ENCODE measurements at regions not wholly inside any gene's neighbourhood (a gene's known extent, or its start where the extent isn't known, plus 50 kb on each side); places are given as distances from the start of the nearest gene placed in this dataset.

- Histone ChIP-seq H3K4me3 (no peak overlapping the region), H3K27me3 (no peaks in the 10 kb centered on the region), H3K36me3 (no peaks in the 10 kb centered on the region), H3K4me1 (no peaks in the 10 kb centered on the region), H3K9me3 (no peaks in the 10 kb centered on the region), H3K27ac (no peak overlapping the region)
- intact Hi-C loops (cut with DNase I), result no loop called here
- 54 to 81% methylated on average over 3 of the region's 3 CpGs for whole genome bisulfite sequencing, 2 donors
- no peak for TF ChIP-seq CTCF (IDR thresholded peaks at IDR 0.05)
- FAIRE-seq (no peak), DNase-seq (no peak), ATAC-seq (no peak)
Observed at GRCh38 chr14:87698481-87698880, 294.5 kb downstream of the GALC start.

- intact Hi-C loops (cut with DNase I), result no loop called here
- WGBS, 2 donors, result 48% methylated on average over 1 of the region's 1 CpG
Observed at GRCh38 chr14:87696485-87696884, 296.5 kb downstream of the GALC start.

GRCh38 chr14:87691042-87691881 lies 301.7 kb downstream of the GALC start:
- 24 to 29% methylated on average over 15 of the region's 15 CpGs for WGBS, 2 donors
- Histone ChIP-seq H3K4me1 (no peaks in the 10 kb centered on the region), H3K4me3 (no peak overlapping the region), H3K36me3 (no peaks in the 10 kb centered on the region), H3K27me3 (no peaks in the 10 kb centered on the region), H3K27ac (no peak overlapping the region), H3K9me3 (no peaks in the 10 kb centered on the region)
- DNase-seq (no peak), FAIRE-seq (no peak), ATAC-seq (peak in 2 of 4 donors; percentile 77 to 83)
- no peak for TF ChIP-seq CTCF (IDR thresholded peaks at IDR 0.05)
- intact Hi-C loops (cut with DNase I), result no loop called here

More at GRCh38 chr14:87696485-87696884, 296.5 kb downstream of the GALC start:
- no peak for TF ChIP-seq CTCF (IDR thresholded peaks at IDR 0.05)
- Histone ChIP-seq H3K27me3 (no peaks in the 10 kb centered on the region), H3K9me3 (no peaks in the 10 kb centered on the region), H3K36me3 (no peaks in the 10 kb centered on the region), H3K27ac (no peak overlapping the region), H3K4me1 (no peaks in the 10 kb centered on the region), H3K4me3 (no peak overlapping the region)
- FAIRE-seq, result no peak
- DNase-seq, result no peak
- peak in 2 of 4 donors; percentile 23 to 36 for ATAC-seq

- 7 to 10% methylated on average over 3 of the region's 3 CpGs for WGBS, 2 donors
- ATAC-seq (peak in 3 of 4 donors; percentile 25 to 56 (median 50)), FAIRE-seq (no peak), DNase-seq (no peak)
- Histone ChIP-seq H3K4me3 (no peak overlapping the region), H3K9me3 (no peaks in the 10 kb centered on the region), H3K27ac (no peak overlapping the region), H3K4me1 (no peaks in the 10 kb centered on the region), H3K36me3 (no peaks in the 10 kb centered on the region), H3K27me3 (no peaks in the 10 kb centered on the region)
- intact Hi-C loops (cut with DNase I), result no loop called here
- no peak for TF ChIP-seq CTCF (IDR thresholded peaks at IDR 0.05)
Observed at GRCh38 chr14:87690076-87690613, 302.8 kb downstream of the GALC start.

GRCh38 chr14:87688524-87688923 lies 304.5 kb downstream of the GALC start:
- Histone ChIP-seq H3K4me1 (no peaks in the 10 kb centered on the region), H3K36me3 (no peaks in the 10 kb centered on the region), H3K27me3 (no peaks in the 10 kb centered on the region), H3K9me3 (no peaks in the 10 kb centered on the region), H3K27ac (no peak overlapping the region), H3K4me3 (no peak overlapping the region)
- DNase-seq (no peak), ATAC-seq (no peak), FAIRE-seq (no peak)
- intact Hi-C loops (cut with DNase I), result no loop called here
- no peak for TF ChIP-seq CTCF (IDR thresholded peaks at IDR 0.05)
- 79 to 86% methylated on average over 3 of the region's 3 CpGs for WGBS, 2 donors
